ENCODE measurements at regions not wholly inside any gene's neighbourhood (a gene's known extent, or its start where the extent isn't known, plus 50 kb on each side); places are given as distances from the start of the nearest gene placed in this dataset.
"Not testable (repeated sequence)": the region's sequence is repeated elsewhere in the genome, so short reads cannot be mapped to it uniquely, and the experiment has no call there.

DNA sequence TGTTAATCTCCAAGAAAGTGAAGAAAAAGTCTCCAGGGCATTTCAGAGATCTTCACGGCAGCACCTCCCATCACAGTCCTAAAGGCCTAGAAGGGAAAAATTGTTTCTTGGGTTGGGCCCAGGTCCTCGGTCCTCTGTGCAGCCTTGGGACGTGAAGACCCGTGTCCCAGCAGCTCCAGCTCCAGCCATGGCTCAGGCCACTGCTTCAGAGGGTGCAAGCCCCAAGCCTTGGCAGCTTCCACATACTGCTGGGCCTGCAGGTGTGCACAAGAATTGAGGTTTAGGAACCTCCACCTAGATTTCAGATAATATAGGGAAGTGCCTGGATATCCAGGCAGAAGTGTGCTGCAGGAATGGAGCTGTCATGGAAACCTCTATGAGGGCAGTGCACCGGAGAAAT, 176.2 kb upstream of the ZNF322 start:
- WGBS = 95% methylated on average over 5 of the region's 5 CpGs
- H3K9ac ChIP-seq (ENCODE audit: low read depth in 1 of 2, low read length in 2 of 2); H3K27me3 ChIP-seq (ENCODE audit: control insufficient read depth in 4 of 4, insufficient read depth in 4 of 4, low read length in 3 of 4); H3K27ac ChIP-seq (ENCODE audit: low read depth in 1 of 2, low read length in 2 of 2); DNase-seq (ENCODE audit: low spot score); H3K9me3 ChIP-seq (ENCODE audit: control insufficient read depth in 4 of 4, low read length in 3 of 4); H3K4me3 ChIP-seq (ENCODE audit: low read depth in 1 of 3, low read length in 3 of 3); H3K4me1 ChIP-seq (ENCODE audit: control insufficient read depth in 4 of 4, insufficient read depth in 4 of 4, low read length in 3 of 4); H3K36me3 ChIP-seq (ENCODE audit: control insufficient read depth in 4 of 4, insufficient read depth in 3 of 4, low read depth in 1 of 4, low read length in 3 of 4): not testable (repeated sequence)

- not testable (repeated sequence) for H3K9ac ChIP-seq (ENCODE audit: low read depth in 1 of 2, low read length in 2 of 2); H3K4me3 ChIP-seq (ENCODE audit: low read depth in 1 of 3, low read length in 3 of 3); H3K4me1 ChIP-seq (ENCODE audit: control insufficient read depth in 4 of 4, insufficient read depth in 4 of 4, low read length in 3 of 4); H3K27ac ChIP-seq (ENCODE audit: low read depth in 1 of 2, low read length in 2 of 2); DNase-seq (ENCODE audit: low spot score); H3K36me3 ChIP-seq (ENCODE audit: control insufficient read depth in 4 of 4, insufficient read depth in 3 of 4, low read depth in 1 of 4, low read length in 3 of 4); H3K9me3 ChIP-seq (ENCODE audit: control insufficient read depth in 4 of 4, low read length in 3 of 4); H3K27me3 ChIP-seq (ENCODE audit: control insufficient read depth in 4 of 4, insufficient read depth in 4 of 4, low read length in 3 of 4)
Measured at GRCh38 chr6:26836657-26837056, 177.1 kb upstream of the ZNF322 start.

GRCh38 chr6:26844823-26845222, 185.3 kb upstream of the ZNF322 start:
- 100% methylated on average over 2 of the region's 2 CpGs for WGBS
- DNase-seq (ENCODE audit: low spot score); H3K36me3 ChIP-seq (ENCODE audit: control insufficient read depth in 4 of 4, insufficient read depth in 3 of 4, low read depth in 1 of 4, low read length in 3 of 4); H3K27ac ChIP-seq (ENCODE audit: low read depth in 1 of 2, low read length in 2 of 2); H3K9me3 ChIP-seq (ENCODE audit: control insufficient read depth in 4 of 4, low read length in 3 of 4); H3K27me3 ChIP-seq (ENCODE audit: control insufficient read depth in 4 of 4, insufficient read depth in 4 of 4, low read length in 3 of 4); H3K4me1 ChIP-seq (ENCODE audit: control insufficient read depth in 4 of 4, insufficient read depth in 4 of 4, low read length in 3 of 4); H3K9ac ChIP-seq (ENCODE audit: low read depth in 1 of 2, low read length in 2 of 2); H3K4me3 ChIP-seq (ENCODE audit: low read depth in 1 of 3, low read length in 3 of 3): not testable (repeated sequence)

DNA sequence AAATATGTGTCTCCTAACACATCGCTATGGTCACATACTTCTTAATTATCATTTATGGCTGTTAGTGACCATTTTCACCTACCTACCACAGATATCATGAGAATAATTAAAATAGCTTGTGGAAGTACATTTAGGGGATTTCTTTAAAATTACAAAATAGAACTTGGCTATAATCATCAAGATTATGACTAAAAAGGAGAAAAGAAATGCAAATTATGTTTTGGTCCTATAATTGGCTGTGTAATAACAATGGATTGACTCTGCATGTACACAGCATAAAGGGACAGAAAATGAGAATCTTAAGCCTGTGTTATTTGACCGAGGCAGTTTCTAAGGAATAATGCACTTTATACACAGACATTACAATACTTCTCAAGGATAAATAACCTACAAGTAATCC, 197.7 kb upstream of the ZNF322 start:
- WGBS = 73% methylated on average over 2 of the region's 2 CpGs
- not testable (repeated sequence) for H3K9me3 ChIP-seq (ENCODE audit: control insufficient read depth in 4 of 4, low read length in 3 of 4); H3K4me1 ChIP-seq (ENCODE audit: control insufficient read depth in 4 of 4, insufficient read depth in 4 of 4, low read length in 3 of 4); H3K36me3 ChIP-seq (ENCODE audit: control insufficient read depth in 4 of 4, insufficient read depth in 3 of 4, low read depth in 1 of 4, low read length in 3 of 4); DNase-seq (ENCODE audit: low spot score); H3K27me3 ChIP-seq (ENCODE audit: control insufficient read depth in 4 of 4, insufficient read depth in 4 of 4, low read length in 3 of 4); H3K9ac ChIP-seq (ENCODE audit: low read depth in 1 of 2, low read length in 2 of 2); H3K4me3 ChIP-seq (ENCODE audit: low read depth in 1 of 3, low read length in 3 of 3); H3K27ac ChIP-seq (ENCODE audit: low read depth in 1 of 2, low read length in 2 of 2)

- H3K4me3 ChIP-seq (ENCODE audit: low read depth in 1 of 3, low read length in 3 of 3); H3K9me3 ChIP-seq (ENCODE audit: control insufficient read depth in 4 of 4, low read length in 3 of 4); H3K27me3 ChIP-seq (ENCODE audit: control insufficient read depth in 4 of 4, insufficient read depth in 4 of 4, low read length in 3 of 4); H3K27ac ChIP-seq (ENCODE audit: low read depth in 1 of 2, low read length in 2 of 2); DNase-seq (ENCODE audit: low spot score); H3K36me3 ChIP-seq (ENCODE audit: control insufficient read depth in 4 of 4, insufficient read depth in 3 of 4, low read depth in 1 of 4, low read length in 3 of 4); H3K4me1 ChIP-seq (ENCODE audit: control insufficient read depth in 4 of 4, insufficient read depth in 4 of 4, low read length in 3 of 4); H3K9ac ChIP-seq (ENCODE audit: low read depth in 1 of 2, low read length in 2 of 2): not testable (repeated sequence)
- 84% methylated on average over 3 of the region's 5 CpGs for WGBS
Measured at GRCh38 chr6:26859067-26859770, 199.7 kb upstream of the ZNF322 start.

DNA sequence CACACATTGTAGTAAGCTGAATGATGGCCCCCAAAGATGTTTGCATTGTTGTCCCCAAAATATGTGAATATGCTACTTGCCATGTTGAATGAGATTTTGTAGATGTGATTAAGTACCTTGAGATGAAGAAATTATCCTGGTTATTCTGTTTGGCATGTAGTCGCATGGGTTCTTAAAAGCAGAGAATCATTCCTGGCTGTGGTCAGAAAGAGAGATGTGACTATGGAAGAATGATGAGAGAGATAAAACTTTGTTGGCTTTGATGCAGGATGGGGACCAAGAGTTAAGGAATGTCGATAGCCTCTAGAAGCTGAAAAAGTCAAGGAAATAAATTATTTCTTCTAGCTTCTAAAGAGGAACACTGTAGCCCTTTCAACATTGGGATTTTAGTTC, 200.2 kb upstream of the ZNF322 start:
- not testable (repeated sequence) for H3K9ac ChIP-seq (ENCODE audit: low read depth in 1 of 2, low read length in 2 of 2); DNase-seq (ENCODE audit: low spot score); H3K4me1 ChIP-seq (ENCODE audit: control insufficient read depth in 4 of 4, insufficient read depth in 4 of 4, low read length in 3 of 4); H3K27me3 ChIP-seq (ENCODE audit: control insufficient read depth in 4 of 4, insufficient read depth in 4 of 4, low read length in 3 of 4); H3K9me3 ChIP-seq (ENCODE audit: control insufficient read depth in 4 of 4, low read length in 3 of 4); H3K27ac ChIP-seq (ENCODE audit: low read depth in 1 of 2, low read length in 2 of 2); H3K4me3 ChIP-seq (ENCODE audit: low read depth in 1 of 3, low read length in 3 of 3); H3K36me3 ChIP-seq (ENCODE audit: control insufficient read depth in 4 of 4, insufficient read depth in 3 of 4, low read depth in 1 of 4, low read length in 3 of 4)
- WGBS = 94% methylated on average over 2 of the region's 2 CpGs

- not testable (repeated sequence) for H3K4me1 ChIP-seq (ENCODE audit: control insufficient read depth in 4 of 4, insufficient read depth in 4 of 4, low read length in 3 of 4); H3K9ac ChIP-seq (ENCODE audit: low read depth in 1 of 2, low read length in 2 of 2); H3K27me3 ChIP-seq (ENCODE audit: control insufficient read depth in 4 of 4, insufficient read depth in 4 of 4, low read length in 3 of 4); H3K9me3 ChIP-seq (ENCODE audit: control insufficient read depth in 4 of 4, low read length in 3 of 4); H3K36me3 ChIP-seq (ENCODE audit: control insufficient read depth in 4 of 4, insufficient read depth in 3 of 4, low read depth in 1 of 4, low read length in 3 of 4); H3K4me3 ChIP-seq (ENCODE audit: low read depth in 1 of 3, low read length in 3 of 3); H3K27ac ChIP-seq (ENCODE audit: low read depth in 1 of 2, low read length in 2 of 2); DNase-seq (ENCODE audit: low spot score)
- WGBS = 97% methylated on average over 1 of the region's 2 CpGs
Measured at GRCh38 chr6:26861913-26862312, 202.4 kb upstream of the ZNF322 start.

- H3K27ac ChIP-seq (ENCODE audit: low read depth in 1 of 2, low read length in 2 of 2); H3K9me3 ChIP-seq (ENCODE audit: control insufficient read depth in 4 of 4, low read length in 3 of 4); H3K36me3 ChIP-seq (ENCODE audit: control insufficient read depth in 4 of 4, insufficient read depth in 3 of 4, low read depth in 1 of 4, low read length in 3 of 4); DNase-seq (ENCODE audit: low spot score); H3K4me1 ChIP-seq (ENCODE audit: control insufficient read depth in 4 of 4, insufficient read depth in 4 of 4, low read length in 3 of 4); H3K9ac ChIP-seq (ENCODE audit: low read depth in 1 of 2, low read length in 2 of 2); H3K4me3 ChIP-seq (ENCODE audit: low read depth in 1 of 3, low read length in 3 of 3); H3K27me3 ChIP-seq (ENCODE audit: control insufficient read depth in 4 of 4, insufficient read depth in 4 of 4, low read length in 3 of 4): not testable (repeated sequence)
- WGBS = 94% methylated on average over 6 of the region's 6 CpGs
Measured at GRCh38 chr6:26863641-26864040, 204.1 kb upstream of the ZNF322 start.

- not testable (repeated sequence) for H3K9me3 ChIP-seq (ENCODE audit: control insufficient read depth in 4 of 4, low read length in 3 of 4); H3K4me1 ChIP-seq (ENCODE audit: control insufficient read depth in 4 of 4, insufficient read depth in 4 of 4, low read length in 3 of 4); H3K27ac ChIP-seq (ENCODE audit: low read depth in 1 of 2, low read length in 2 of 2); H3K36me3 ChIP-seq (ENCODE audit: control insufficient read depth in 4 of 4, insufficient read depth in 3 of 4, low read depth in 1 of 4, low read length in 3 of 4); H3K27me3 ChIP-seq (ENCODE audit: control insufficient read depth in 4 of 4, insufficient read depth in 4 of 4, low read length in 3 of 4); H3K4me3 ChIP-seq (ENCODE audit: low read depth in 1 of 3, low read length in 3 of 3); H3K9ac ChIP-seq (ENCODE audit: low read depth in 1 of 2, low read length in 2 of 2); DNase-seq (ENCODE audit: low spot score)
- 92% methylated on average over 9 of the region's 9 CpGs for whole genome bisulfite sequencing
Measured at GRCh38 chr6:26898785-26899184, 239.2 kb upstream of the ZNF322 start.
